MM.1S (cell line): ENCODE measurements at regions not wholly inside any gene's neighbourhood (a gene's known extent, or its start where the extent isn't known, plus 50 kb on each side); places are given as distances from the start of the nearest gene placed in this dataset.

Source experiments
- DNase-seq: peaks from one replicate; pipeline ENCODE4 v3.0.0-alpha.2; 2015
- H2AFZ ChIP-seq: fragments of 300-600 bp; sonication (generic); 2 replicates; pipeline ENCODE4 v1.6.0; 2016; ENCODE audit warnings: antibody characterized with exemption, low read length
- H3F3A ChIP-seq: fragments of 300-600 bp; sonication (generic); 2 replicates; pipeline ENCODE4 v1.6.1; 2016; ENCODE audit warnings: mild to moderate bottlenecking, antibody characterized with exemption, low read length, moderate library complexity, mixed read lengths; ENCODE audit not compliant: insufficient read depth
- H3K27ac ChIP-seq: fragments of 300-600 bp; sonication (generic); 2 replicates; pipeline ENCODE4 v1.5.1; 2016; ENCODE audit warnings: mild to moderate bottlenecking, low read length
- H3K27me3 ChIP-seq: fragments of 300-600 bp; sonication (generic); replicated peaks from 2 replicates; pipeline ENCODE4 v1.6.0; 2016; ENCODE audit warnings: low read length; ENCODE audit not compliant: insufficient read depth
- H3K36me3 ChIP-seq: fragments of 300-600 bp; sonication (generic); replicated peaks from 2 replicates; pipeline ENCODE4 v1.6.1; 2016; ENCODE audit warnings: mild to moderate bottlenecking, low read length, mixed read lengths; ENCODE audit not compliant: insufficient read depth
- H3K4me1 ChIP-seq: fragments of 300-600 bp; sonication (generic); 2 replicates; pipeline ENCODE4 v1.6.1; 2016; ENCODE audit warnings: low read length, mixed read lengths
- H3K4me2 ChIP-seq: fragments of 300-600 bp; sonication (generic); 2 replicates; pipeline ENCODE4 v1.6.0; 2016; ENCODE audit warnings: low read depth, low read length
- H3K4me3 ChIP-seq: fragments of 300-600 bp; sonication (generic); 2 replicates; pipeline ENCODE4 v1.5.1; 2016; ENCODE audit warnings: low read length, mixed read lengths
- H3K79me2 ChIP-seq: fragments of 300-600 bp; sonication (generic); 2 replicates; pipeline ENCODE4 v1.6.1; 2016; ENCODE audit warnings: mixed run types, low read length, mixed read lengths
- H3K9ac ChIP-seq: fragments of 300-600 bp; sonication (generic); 2 replicates; pipeline ENCODE4 v1.6.1; 2016; ENCODE audit warnings: low read length, mixed read lengths
- H3K9me2 ChIP-seq: fragments of 300-600 bp; sonication (generic); replicated peaks from 2 replicates; pipeline ENCODE4 v1.6.1; 2016; ENCODE audit warnings: mild to moderate bottlenecking, low read length, mixed read lengths; ENCODE audit not compliant: insufficient read depth
- H3K9me3 ChIP-seq: fragments of 300-600 bp; sonication (generic); replicated peaks from 2 replicates; pipeline ENCODE4 v1.6.1; 2016; ENCODE audit warnings: mild to moderate bottlenecking, low read length, mixed read lengths; ENCODE audit not compliant: insufficient read depth
- H4K20me1 ChIP-seq: fragments of 300-600 bp; sonication (generic); 2 replicates; pipeline ENCODE4 v1.6.1; 2016; ENCODE audit warnings: mild to moderate bottlenecking, low read length, moderate library complexity, mixed read lengths; ENCODE audit not compliant: insufficient read depth
- CTCF ChIP-seq: fragments of 300-600 bp; sonication (generic); IDR thresholded peaks from 2 replicates; pipeline ENCODE4 v1.5.1; 2016; ENCODE audit warnings: antibody characterized with exemption, low read length, mixed read lengths
- EZH2 ChIP-seq: fragments of 300-600 bp; sonication (generic); optimal IDR thresholded peaks from 2 replicates; pipeline ENCODE3; 2017; ENCODE audit warnings: low read depth, mild to moderate bottlenecking, antibody characterized with exemption, low read length, mixed read lengths
- EZH2phosphoT487 ChIP-seq: fragments of 300-600 bp; sonication (generic); IDR thresholded peaks from 2 replicates; pipeline ENCODE4 v1.6.1; 2018; ENCODE audit warnings: antibody characterized with exemption, low read length

- Histone ChIP-seq H3K9ac (no peak overlapping the region), H3K4me3 (no peak overlapping the region), H3K27me3 (no peaks in the 10 kb centered on the region), H3K27ac (no peak overlapping the region), H3K9me3 (no peaks in the 10 kb centered on the region), H3K4me1 (no peaks in the 10 kb centered on the region), H4K20me1 (no peaks in the 10 kb centered on the region), H2AFZ (no peak overlapping the region), H3K4me2 (no peak overlapping the region), H3K79me2 (no peaks in the 10 kb centered on the region), H3K36me3 (no peaks in the 10 kb centered on the region), H3F3A (no peaks in the 10 kb centered on the region), H3K9me2 (no peaks in the 10 kb centered on the region)
- no peak for TF ChIP-seq CTCF
- TF ChIP-seq EZH2phosphoT487, result no peak
- TF ChIP-seq EZH2, result no peak
- no peak for DNase-seq
Measured at GRCh38 chr11:81596704-81597103, 1137.0 kb downstream of the FAM181B start.

GRCh38 chr11:81585390-81585933 lies 1148.2 kb downstream of the FAM181B start:
- TF ChIP-seq EZH2phosphoT487, result no peak
- no peak for TF ChIP-seq EZH2
- no peak for TF ChIP-seq CTCF

GRCh38 chr11:81579339-81579738 lies 1154.3 kb downstream of the FAM181B start:
- no peaks in the 10 kb centered on the region for H3K4me1 ChIP-seq
- no peaks in the 10 kb centered on the region for H3K9me3 ChIP-seq
- no peak overlapping the region for H3K9ac ChIP-seq
- H3K27me3 ChIP-seq, result no peaks in the 10 kb centered on the region
- no peak overlapping the region for H2AFZ ChIP-seq
- H3K27ac ChIP-seq, result no peak overlapping the region
- no peaks in the 10 kb centered on the region for H3K36me3 ChIP-seq
- H3K9me2 ChIP-seq, result no peaks in the 10 kb centered on the region
- H3F3A ChIP-seq, result no peaks in the 10 kb centered on the region
- no peaks in the 10 kb centered on the region for H3K79me2 ChIP-seq
- H3K4me3 ChIP-seq, result no peak overlapping the region
- no peak for DNase-seq
- H4K20me1 ChIP-seq, result no peaks in the 10 kb centered on the region
- H3K4me2 ChIP-seq, result no peak overlapping the region
- TF ChIP-seq CTCF (no peak), EZH2phosphoT487 (no peak), EZH2 (no peak)

More at GRCh38 chr11:81585390-81585933, 1148.2 kb downstream of the FAM181B start:
- no peaks in the 10 kb centered on the region for H3K9me2 ChIP-seq
- no peak overlapping the region for H3K4me3 ChIP-seq
- H3K79me2 ChIP-seq, result no peaks in the 10 kb centered on the region
- no peak overlapping the region for H2AFZ ChIP-seq
- no peaks in the 10 kb centered on the region for H4K20me1 ChIP-seq
- H3K9ac ChIP-seq, result no peak overlapping the region
- H3K4me2 ChIP-seq, result no peak overlapping the region
- no peaks in the 10 kb centered on the region for H3K9me3 ChIP-seq
- H3K27me3 ChIP-seq, result no peaks in the 10 kb centered on the region
- no peaks in the 10 kb centered on the region for H3F3A ChIP-seq
- H3K4me1 ChIP-seq, result no peaks in the 10 kb centered on the region
- H3K27ac ChIP-seq, result no peak overlapping the region
- no peaks in the 10 kb centered on the region for H3K36me3 ChIP-seq
- DNase-seq, result no peak
